ENCODE measurements at regions not wholly inside any gene's neighbourhood (a gene's known extent, or its start where the extent isn't known, plus 50 kb on each side); places are given as distances from the start of the nearest gene placed in this dataset.
"Not testable (repeated sequence)": the region's sequence is repeated elsewhere in the genome, so short reads cannot be mapped to it uniquely, and the experiment has no call there.

- no peak for DNase-seq
Observed at GRCh38 chr1:232379063-232379434, 250.9 kb downstream of the SIPA1L2 start.

GRCh38 chr1:232378266-232379062 is 251.5 kb downstream of the SIPA1L2 start:
- DNase-seq = no peak

DNA sequence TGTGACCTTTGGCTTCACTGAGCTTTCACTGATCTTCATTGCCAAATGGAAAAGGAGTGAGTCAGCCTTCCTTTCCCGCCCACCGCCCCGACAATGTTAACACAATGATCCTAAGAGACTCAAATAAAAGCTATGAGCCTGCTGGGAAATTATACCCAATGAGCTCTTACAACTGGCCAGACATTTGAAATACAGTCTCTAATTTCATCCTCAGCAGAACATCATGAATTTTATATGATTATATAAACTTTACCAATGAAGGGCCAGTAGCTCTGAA is 252.5 kb downstream of the SIPA1L2 start:
- no peak for DNase-seq

DNA sequence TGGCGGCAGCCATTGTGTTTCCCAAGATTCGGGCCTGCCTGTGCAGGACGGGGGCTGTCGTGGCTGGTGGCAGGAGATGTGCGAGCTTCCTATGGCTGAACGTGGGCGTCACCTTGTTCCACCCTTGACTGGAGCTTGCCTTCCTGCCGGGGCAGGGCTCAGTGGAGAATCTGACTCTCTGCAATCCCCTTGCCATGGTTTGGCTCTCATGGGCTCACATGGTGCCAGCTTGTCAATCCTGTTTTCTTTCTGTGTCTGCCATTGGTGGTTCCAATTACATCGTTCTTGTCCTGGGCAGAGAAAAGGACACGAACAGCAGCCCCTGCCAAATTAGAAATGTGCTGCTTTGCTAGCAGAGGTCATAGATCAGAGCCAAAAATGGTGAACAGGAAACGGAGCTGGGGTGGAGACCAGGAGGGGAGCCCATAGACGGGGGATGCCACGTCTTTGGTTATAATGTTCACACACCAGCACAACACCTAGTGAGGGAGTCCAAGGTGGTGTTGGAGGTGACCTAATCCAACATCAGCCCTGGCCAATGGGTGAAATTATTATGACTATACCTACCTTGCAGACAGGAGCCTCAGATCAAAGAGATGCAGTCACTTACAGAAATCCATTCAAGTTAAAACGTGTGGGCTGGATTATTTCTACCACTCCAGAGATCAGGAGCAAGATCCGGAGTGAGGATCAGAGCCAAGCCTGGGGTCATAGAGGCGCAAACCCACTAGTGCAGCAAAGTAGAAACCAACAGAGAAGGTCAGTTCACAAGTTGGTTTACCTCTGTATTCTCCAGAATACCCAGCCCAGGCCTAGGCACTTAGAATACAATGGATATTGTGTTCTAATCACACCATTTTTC is 253.1 kb downstream of the SIPA1L2 start:
- DNase-seq = no peak

GRCh38 chr1:232372841-232373440 is 257.0 kb downstream of the SIPA1L2 start:
- DNase-seq = no peak

DNA sequence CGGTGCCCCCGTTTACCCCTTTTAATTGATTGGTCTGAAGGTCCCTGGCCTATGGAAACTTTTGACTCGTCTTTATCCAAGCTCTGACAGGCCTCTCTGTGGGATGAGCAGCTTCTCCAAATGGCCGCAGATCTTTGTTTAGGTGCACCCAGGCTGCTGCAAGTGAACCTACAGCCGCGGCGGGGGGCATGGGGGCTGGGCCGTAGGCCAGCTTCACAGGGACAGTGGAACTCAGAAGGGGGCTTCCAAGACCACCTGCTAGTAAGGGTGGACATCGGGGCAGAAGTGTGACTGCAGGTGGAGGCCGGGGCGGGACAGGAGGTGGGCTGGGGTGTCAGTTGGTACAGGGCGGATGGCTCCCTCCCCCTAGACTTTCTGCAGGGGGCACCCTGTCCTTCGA is 257.5 kb downstream of the SIPA1L2 start:
- no peak for DNase-seq

GRCh38 chr1:232369451-232370296 is 260.3 kb downstream of the SIPA1L2 start:
- DNase-seq = no peak

DNA sequence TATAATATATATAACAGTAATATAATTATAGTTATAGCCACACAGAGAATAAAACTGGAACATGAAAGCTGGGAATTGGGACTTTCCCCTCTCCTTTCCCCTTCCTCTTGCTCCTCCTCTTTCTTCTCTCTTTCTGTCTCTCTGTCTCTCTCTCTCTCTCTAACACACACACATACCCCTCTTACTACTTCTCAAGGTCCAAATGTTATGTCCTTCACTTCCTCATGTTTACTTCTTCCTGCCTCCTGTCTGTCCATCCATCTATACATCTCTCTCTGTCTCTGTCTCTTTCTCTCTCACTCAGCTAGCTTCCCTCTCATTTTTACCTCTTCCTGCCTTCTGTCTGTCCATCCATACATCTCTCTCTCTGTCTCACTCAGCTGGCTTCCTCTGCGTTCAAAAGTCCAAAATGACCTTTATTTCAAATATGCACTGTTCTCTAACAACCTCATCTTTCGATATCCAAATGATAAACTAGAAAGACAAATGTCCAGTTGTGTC is 261.1 kb downstream of the SIPA1L2 start:
- no peak for DNase-seq

GRCh38 chr1:232367293-232367692 is 262.6 kb downstream of the SIPA1L2 start:
- DNase-seq = peak; percentile 68

DNA sequence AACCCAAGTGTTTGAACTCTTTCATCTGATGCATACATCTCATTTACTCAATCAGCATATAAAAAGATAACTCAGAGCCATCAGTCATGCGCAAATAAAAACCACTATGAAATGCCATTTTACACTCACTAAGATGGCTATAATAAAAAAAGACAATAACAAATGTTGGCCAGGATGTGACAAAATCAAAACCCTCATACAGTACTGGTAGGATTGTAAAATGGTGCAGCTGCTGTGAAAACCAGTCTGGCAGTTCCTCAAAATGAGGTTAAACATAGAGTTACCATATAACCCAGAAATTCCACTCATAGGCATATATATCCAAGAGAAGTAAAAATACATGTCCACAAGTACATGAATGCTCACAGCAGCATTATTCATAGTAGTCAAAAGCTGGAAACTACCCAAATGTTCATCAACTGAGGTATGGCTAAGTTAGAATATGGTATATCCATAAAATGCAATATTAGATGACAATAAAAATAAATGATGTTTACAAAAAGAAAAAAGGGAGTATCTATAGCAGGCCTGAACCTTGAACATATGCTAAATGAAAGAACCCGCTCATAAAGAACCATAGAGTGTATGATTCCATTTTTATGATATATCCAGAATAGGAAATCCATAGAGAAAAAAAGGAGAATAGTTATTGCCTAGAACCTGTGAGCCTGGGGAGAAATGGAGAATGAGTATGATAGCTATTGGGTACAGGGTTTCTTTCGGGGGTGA is 265.1 kb downstream of the SIPA1L2 start:
- no peak for DNase-seq

DNA sequence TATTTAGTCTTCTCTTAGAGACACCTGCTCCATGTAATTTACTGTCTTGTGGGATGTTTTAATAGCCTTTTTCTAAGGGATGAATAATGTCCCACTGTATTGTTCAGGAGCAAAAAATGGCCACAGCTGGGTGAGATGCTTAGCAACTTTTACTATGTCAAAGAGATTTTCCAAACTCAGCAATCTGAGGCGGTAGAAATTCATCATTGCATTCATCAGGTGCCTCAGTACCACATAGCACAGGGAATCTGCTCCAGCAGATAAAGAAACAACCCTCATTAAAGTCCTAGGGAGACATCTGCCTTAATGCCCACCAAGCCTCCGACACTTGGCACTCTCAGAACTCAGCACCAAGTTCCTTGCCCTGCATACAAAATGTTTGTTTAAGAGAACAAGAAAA is 266.9 kb downstream of the SIPA1L2 start:
- DNase-seq = no peak

GRCh38 chr1:232357416-232357815 is 272.5 kb downstream of the SIPA1L2 start:
- DNase-seq = no peak

DNA sequence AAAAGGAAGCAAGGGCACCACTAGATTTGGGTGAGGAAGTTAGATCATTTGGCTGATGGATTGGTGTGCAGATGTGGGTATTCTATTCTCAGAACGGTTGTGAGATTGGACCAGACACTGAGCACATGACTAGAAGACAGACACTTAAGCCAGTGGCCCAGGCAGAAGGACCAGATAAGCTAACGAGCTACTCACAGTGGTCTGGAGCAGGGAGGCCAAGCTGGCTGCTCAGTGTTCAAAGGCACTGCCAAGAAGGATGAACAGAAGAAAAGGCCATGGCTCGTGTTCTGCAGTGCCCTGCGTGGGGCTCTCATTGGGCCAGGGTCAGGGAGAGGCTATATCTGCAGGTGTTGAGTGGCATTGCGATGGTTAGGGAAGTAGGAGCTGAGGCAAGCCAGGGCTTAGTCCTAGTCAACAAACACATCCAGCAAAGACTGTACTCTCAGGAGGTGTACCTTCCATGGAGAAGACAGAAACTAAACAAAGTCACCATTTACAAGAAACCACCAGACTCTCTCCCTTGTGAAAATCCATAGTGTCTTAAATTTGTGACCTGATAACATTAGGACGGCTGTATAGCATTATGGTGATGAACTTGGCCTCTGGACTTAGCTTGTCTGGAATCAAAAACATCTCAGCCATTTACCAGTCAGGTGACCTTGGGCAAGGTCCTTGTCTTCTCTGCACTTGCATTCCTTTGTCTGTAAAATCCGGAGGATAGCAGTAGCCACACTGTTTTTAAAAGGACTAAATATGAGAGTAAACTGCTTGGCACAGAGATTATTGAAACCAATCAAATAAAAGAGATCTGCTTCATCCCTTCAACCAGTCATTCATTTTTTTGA is 274.5 kb downstream of the SIPA1L2 start:
- no peak for DNase-seq

DNA sequence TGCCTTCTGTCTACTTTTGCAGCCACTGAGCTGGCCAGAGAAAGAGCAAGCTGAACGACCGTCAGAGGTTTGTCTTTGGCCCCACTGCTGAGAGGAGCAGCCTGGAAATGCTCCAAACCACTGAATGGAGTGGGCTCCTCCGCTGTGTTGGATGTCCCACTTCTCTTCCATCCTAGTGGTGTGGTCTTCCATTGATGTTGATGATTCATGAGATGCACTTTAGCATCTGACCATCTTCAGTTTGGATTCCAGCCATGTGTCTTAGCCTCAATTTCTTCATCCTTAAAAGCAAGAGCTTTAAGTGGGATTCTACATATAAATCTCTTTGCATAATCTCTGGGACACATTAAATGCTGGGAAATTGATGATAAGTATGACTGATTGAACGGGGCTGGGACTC is 276.9 kb downstream of the SIPA1L2 start:
- no peak for DNase-seq

GRCh38 chr1:232352366-232352765 is 277.6 kb downstream of the SIPA1L2 start:
- DNase-seq = no peak

GRCh38 chr1:232351335-232351734 is 278.6 kb downstream of the SIPA1L2 start:
- DNase-seq = no peak

GRCh38 chr1:232346844-232347243 is 283.1 kb downstream of the SIPA1L2 start:
- DNase-seq = no peak

- no peak for DNase-seq
Observed at GRCh38 chr1:232344791-232345399, 285.0 kb downstream of the SIPA1L2 start.

DNA sequence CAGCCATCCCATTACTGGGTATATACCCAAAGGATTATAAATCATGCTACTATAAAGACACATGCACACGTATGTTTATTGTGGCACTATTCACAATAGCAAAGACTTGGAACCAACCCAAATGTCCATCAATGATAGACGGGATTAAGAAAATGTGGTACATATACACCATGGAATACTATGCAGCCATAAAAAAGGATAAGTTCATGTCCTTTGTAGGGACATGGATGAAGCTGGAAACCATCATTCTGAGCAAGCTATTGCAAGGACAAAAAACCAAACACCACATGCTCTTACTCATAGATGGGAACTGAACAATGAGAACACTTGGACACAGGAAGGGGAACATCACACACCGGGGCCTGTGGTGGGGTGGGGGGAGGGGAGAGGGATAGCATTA is 285.7 kb downstream of the SIPA1L2 start:
- DNase-seq = not testable (repeated sequence)

DNA sequence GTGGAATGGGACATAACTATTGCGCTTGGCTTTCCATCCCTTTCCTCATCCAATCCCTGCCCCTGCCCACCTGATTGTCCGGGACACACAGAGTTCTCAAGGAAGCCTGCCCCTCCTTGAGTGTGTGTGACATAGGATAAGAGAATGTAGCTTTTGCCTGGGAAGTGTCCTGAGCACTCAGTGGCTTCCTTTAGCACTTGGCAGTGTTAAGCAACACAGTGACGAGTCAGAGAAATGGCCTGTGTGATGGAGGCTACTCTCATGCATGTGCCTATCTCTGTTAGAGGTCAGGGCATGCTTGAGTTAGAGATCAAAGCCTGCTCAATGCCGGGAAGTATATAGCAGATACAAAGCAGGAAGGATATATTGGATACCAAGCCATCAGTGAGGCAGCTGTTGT is 289.5 kb downstream of the SIPA1L2 start:
- DNase-seq = no peak

DNA sequence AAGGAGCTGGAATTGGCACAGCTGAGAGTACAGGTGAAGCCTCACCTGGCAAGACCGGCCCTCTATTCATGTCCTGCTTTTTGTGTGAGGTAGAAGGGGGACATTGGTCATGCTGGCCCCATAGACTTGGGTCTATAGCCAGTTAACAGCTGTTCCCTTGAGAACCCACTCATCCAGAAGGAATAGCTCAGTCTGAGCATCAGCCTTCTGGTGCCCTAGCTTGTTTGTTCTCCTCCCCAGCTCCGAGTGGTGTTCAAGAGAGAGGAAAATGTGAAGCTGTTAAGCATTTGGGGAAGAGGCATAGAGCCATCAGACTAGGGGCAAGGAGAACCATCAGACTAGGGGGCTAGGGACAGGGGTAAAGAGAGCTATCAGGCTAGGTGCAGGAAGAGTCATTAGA is 290.9 kb downstream of the SIPA1L2 start:
- DNase-seq = no peak
